OCI-LY7 (cell line): ENCODE measurements at regions not wholly inside any gene's neighbourhood (a gene's known extent, or its start where the extent isn't known, plus 50 kb on each side); places are given as distances from the start of the nearest gene placed in this dataset.

Experiments used
- BruUV-seq: library from RNA; stranded (reverse); fragments of 400-500 nt; replicated peaks from 2 replicates; lab custom pipeline; 2021; lab: Mats Ljungman, UMichigan
- CTCF ChIA-PET: fragments of 300-600 bp; sonication (Branson Sonifier 250); formaldehyde crosslinking; loops from one replicate; lab custom pipeline; 2022; ENCODE audit warnings: antibody characterized with exemption; ENCODE audit not compliant: unreplicated experiment; lab: Charles Lee
- POLR2A ChIA-PET: fragments of 300-600 bp; sonication (Branson Sonifier 250); formaldehyde crosslinking; loops from one replicate; lab custom pipeline; 2022; ENCODE audit warnings: antibody characterized with exemption; lab: Charles Lee
- DNase-seq: peaks from one replicate; pipeline ENCODE4 v3.0.0-alpha.2; 2015; ENCODE audit warnings: low spot score
- H2AFZ ChIP-seq: fragments of 200-600 bp; sonication (generic), shearing (Covaris generic); 2 replicates; pipeline ENCODE4 v1.6.1; 2014; ENCODE audit warnings: mild to moderate bottlenecking, antibody characterized with exemption, low read length, moderate library complexity
- H3K27ac ChIP-seq: fragments of 200-600 bp; sonication (generic); 2 replicates; pipeline ENCODE4 v1.5.1; 2014; ENCODE audit warnings: mixed run types, low read depth, mild to moderate bottlenecking, moderate library complexity, low read length, inconsistent platforms; ENCODE audit not compliant: poor library complexity, severe bottlenecking
- H3K36me3 ChIP-seq: fragments of 200-600 bp; sonication (generic); 2 replicates; pipeline ENCODE4 v1.6.1; 2014; ENCODE audit warnings: mild to moderate bottlenecking, antibody characterized with exemption, low read length, moderate library complexity, mixed read lengths; ENCODE audit not compliant: insufficient read depth
- H3K4me1 ChIP-seq: fragments of 200-600 bp; sonication (generic); 2 replicates; pipeline ENCODE4 v1.5.1; 2014; ENCODE audit warnings: mild to moderate bottlenecking, low read length; ENCODE audit not compliant: insufficient read depth, poor library complexity, severe bottlenecking
- H3K4me2 ChIP-seq: fragments of 200-600 bp; sonication (generic); 2 replicates; pipeline ENCODE4 v1.6.1; 2014; ENCODE audit warnings: mild to moderate bottlenecking, low read length
- H3K4me3 ChIP-seq: fragments of 200-600 bp; sonication (generic); 2 replicates; pipeline ENCODE4 v1.5.1; 2014; ENCODE audit warnings: mild to moderate bottlenecking, low read depth, low read length; ENCODE audit not compliant: poor library complexity, severe bottlenecking
- H3K79me2 ChIP-seq: fragments of 200-600 bp; sonication (generic); 2 replicates; pipeline ENCODE4 v1.6.1; 2016; ENCODE audit warnings: low read depth, mild to moderate bottlenecking, low read length, moderate library complexity, mixed read lengths; ENCODE audit not compliant: insufficient read depth
- H3K9me2 ChIP-seq: fragments of 200-600 bp; sonication (generic); 2 replicates; pipeline ENCODE4 v1.6.1; 2016; ENCODE audit warnings: mild to moderate bottlenecking, low read length, mixed read lengths; ENCODE audit not compliant: insufficient read depth
- H3K9me3 ChIP-seq: fragments of 200-600 bp; sonication (generic); 2 replicates; pipeline ENCODE4 v1.6.1; 2014; ENCODE audit warnings: mild to moderate bottlenecking, mixed run types, low read length, mixed read lengths
- H4K20me1 ChIP-seq: fragments of 200-600 bp; sonication (generic); 2 replicates; pipeline ENCODE4 v1.6.1; 2014; ENCODE audit warnings: mild to moderate bottlenecking, antibody characterized with exemption, low read length, moderate library complexity, mixed read lengths; ENCODE audit not compliant: insufficient read depth
- CTCF ChIP-seq: fragments of 200-600 bp; sonication (generic); conservative IDR thresholded peaks from 2 replicates; pipeline ENCODE4 v1.5.1; 2014; ENCODE audit warnings: mild to moderate bottlenecking, antibody characterized with exemption, low read length, moderate library complexity, mixed read lengths
- EZH2phosphoT487 ChIP-seq: fragments of 200-600 bp; sonication (generic); IDR thresholded peaks from 2 replicates; pipeline ENCODE4 v1.6.1; 2018; ENCODE audit warnings: low read depth, borderline replicate concordance, mild to moderate bottlenecking, mixed run types, antibody characterized with exemption, low read length, moderate library complexity, mixed read lengths
- intact Hi-C: fragments of 100-400 bp; cut with micrococcal nuclease; formaldehyde crosslinking; loops from one replicate; pipeline ENCODE4 v1.10.0; 2022; ENCODE audit not compliant: unreplicated experiment

GRCh38 chr10:35885076-35885475, 243.0 kb upstream of the FZD8 start:
- ChIA-PET POLR2A (no interaction called here), CTCF (no interaction called here)
- H3K79me2 ChIP-seq, result no peaks in the 10 kb centered on the region
- H3K4me2 ChIP-seq, result no peak overlapping the region
- no peak overlapping the region for H2AFZ ChIP-seq
- no peak for TF ChIP-seq CTCF
- no peak for TF ChIP-seq EZH2phosphoT487
- H3K4me1 ChIP-seq, result no peaks in the 10 kb centered on the region
- no peaks in the 10 kb centered on the region for H3K36me3 ChIP-seq
- intact Hi-C loops, result no loop called here
- H3K9me2 ChIP-seq, result no peaks in the 10 kb centered on the region
- no peaks in the 10 kb centered on the region for H3K9me3 ChIP-seq
- H3K27ac ChIP-seq, result no peak overlapping the region
- no peaks in the 10 kb centered on the region for H4K20me1 ChIP-seq
- DNase-seq, result no peak
- H3K4me3 ChIP-seq, result no peak overlapping the region
- no TSS peak for BruUV-seq

GRCh38 chr10:35884657-35885071, 242.6 kb upstream of the FZD8 start:
- no peak for TF ChIP-seq CTCF
- Histone ChIP-seq H3K27ac (no peak overlapping the region), H3K9me2 (no peaks in the 10 kb centered on the region), H3K4me1 (no peaks in the 10 kb centered on the region), H3K4me3 (no peak overlapping the region), H4K20me1 (no peaks in the 10 kb centered on the region), H3K36me3 (no peaks in the 10 kb centered on the region), H3K9me3 (no peaks in the 10 kb centered on the region), H3K4me2 (no peak overlapping the region), H3K79me2 (no peaks in the 10 kb centered on the region), H2AFZ (no peak overlapping the region)
- no peak for DNase-seq
- ChIA-PET CTCF (no interaction called here), POLR2A (interaction anchor here (0.5 kb wide), 1 partner anchor 447 kb away, joined by 3 read pairs; no protein-coding TSS in a partner anchor)
- intact Hi-C loops, result no loop called here
- BruUV-seq, result no TSS peak

- BruUV-seq, result no TSS peak
- no peaks in the 10 kb centered on the region for H3K9me2 ChIP-seq
- H3K79me2 ChIP-seq, result no peaks in the 10 kb centered on the region
Measured at GRCh38 chr10:35882422-35883150, 240.5 kb upstream of the FZD8 start.

More at GRCh38 chr10:35882422-35883150, 240.5 kb upstream of the FZD8 start:
- H2AFZ ChIP-seq, result no peak overlapping the region
- no peak overlapping the region for H3K4me2 ChIP-seq
- ChIA-PET CTCF (no interaction called here), POLR2A (no interaction called here)
- H3K9me3 ChIP-seq, result no peaks in the 10 kb centered on the region
- no peak overlapping the region for H3K4me3 ChIP-seq
- H3K27ac ChIP-seq, result no peak overlapping the region
- TF ChIP-seq CTCF (no peak), EZH2phosphoT487 (no peak)
- DNase-seq, result no peak
- no peaks in the 10 kb centered on the region for H3K36me3 ChIP-seq
- H3K4me1 ChIP-seq, result no peaks in the 10 kb centered on the region
- intact Hi-C loops, result no loop called here
- no peaks in the 10 kb centered on the region for H4K20me1 ChIP-seq
